MV-4-11 (cell line): ENCODE measurements at regions not wholly inside any gene's neighbourhood (a gene's known extent, or its start where the extent isn't known, plus 50 kb on each side); places are given as distances from the start of the nearest gene placed in this dataset.
"Not testable (repeated sequence)": the region's sequence is repeated elsewhere in the genome, so short reads cannot be mapped to it uniquely, and the experiment has no call there.

Experiments used
- DNase-seq: peaks from one replicate; lab custom pipeline; 2025; lab: John Stamatoyannopoulos, UW

- no peak for DNase-seq
Observed at GRCh38 chr13:50747737-50748350, 95.6 kb downstream of the DLEU7 start.

DNA sequence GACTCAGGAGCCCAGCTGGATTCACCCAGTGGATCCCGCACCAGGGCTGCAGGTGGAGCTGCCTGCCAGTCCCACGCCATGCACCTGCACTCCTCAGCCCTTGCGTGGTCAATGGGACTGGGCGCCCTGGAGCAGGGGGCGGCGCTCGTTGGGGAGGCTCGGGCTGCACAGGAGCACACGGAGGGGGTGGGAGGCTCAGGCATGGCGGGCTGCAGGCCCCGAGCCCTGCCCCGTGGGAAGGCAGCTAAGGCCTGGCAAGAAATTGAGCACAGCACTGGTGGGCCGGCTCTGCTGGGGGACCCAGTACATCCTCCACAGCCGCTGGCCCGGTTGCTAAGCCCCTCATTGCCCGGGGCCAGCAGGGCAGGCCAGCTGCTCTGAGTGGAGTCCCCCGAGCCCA, 90.3 kb downstream of the DLEU7 start:
- not testable (repeated sequence) for DNase-seq

DNA sequence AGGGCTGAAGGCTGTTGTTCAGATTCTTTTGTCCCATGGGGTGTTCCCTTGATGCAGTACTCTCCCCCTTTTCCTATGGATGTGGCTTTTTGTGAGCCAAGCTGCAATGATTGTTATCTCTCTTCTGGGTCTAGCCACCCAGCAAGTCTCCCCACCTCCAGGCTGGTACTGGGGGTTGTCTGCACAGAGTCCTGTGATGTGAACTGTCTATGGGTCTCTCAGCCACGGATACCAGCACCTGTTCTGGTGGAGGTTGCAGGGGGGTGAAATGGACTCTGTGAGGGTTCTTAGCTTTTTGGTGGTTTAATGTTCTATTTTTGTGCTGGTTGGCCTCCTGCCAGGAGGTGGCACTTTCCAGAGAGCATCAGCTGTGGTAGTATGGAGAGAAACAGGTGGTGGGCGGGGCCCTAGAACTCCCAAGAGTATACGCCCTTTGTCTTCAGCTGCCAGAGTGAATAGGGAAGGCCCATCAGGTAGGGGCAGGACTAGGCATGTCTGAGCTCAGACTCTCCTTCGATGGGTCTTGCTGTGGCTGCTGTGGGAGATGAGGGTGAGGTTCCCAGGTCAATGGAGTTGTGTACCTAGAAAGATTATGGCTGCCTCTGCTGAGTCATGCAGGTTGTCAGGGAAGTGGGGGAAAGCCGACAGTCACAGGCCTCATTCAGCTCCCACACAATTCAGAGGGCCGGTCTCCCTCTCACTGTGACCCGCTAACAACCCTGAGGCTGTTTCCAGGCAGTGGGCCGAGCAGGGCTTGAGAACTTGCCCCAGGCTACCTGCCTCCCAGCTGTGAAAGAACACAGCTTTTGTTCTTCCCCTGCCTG, 87.4 kb downstream of the DLEU7 start:
- not testable (repeated sequence) for DNase-seq

GRCh38 chr13:50757008-50757407, 86.5 kb downstream of the DLEU7 start:
- no peak for DNase-seq

DNA sequence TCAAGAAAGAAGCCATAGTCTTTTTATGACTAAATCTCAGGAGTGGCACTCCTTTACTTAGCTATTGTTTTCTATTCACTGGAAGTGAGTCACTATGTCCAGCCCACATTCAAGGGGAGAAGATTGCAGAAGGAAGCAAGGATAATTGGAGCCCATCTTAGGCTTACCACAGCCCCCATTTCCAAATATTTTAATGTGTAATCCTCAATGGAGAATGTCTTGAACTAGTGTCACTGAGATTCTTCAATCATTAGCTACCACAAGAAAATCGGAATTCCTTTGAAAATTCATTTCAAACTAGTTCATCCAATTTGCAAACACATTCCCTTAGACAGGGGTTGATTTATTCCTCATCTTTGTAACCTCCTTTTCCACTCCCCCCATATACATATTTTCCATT, 84.7 kb downstream of the DLEU7 start:
- DNase-seq: no peak

DNA sequence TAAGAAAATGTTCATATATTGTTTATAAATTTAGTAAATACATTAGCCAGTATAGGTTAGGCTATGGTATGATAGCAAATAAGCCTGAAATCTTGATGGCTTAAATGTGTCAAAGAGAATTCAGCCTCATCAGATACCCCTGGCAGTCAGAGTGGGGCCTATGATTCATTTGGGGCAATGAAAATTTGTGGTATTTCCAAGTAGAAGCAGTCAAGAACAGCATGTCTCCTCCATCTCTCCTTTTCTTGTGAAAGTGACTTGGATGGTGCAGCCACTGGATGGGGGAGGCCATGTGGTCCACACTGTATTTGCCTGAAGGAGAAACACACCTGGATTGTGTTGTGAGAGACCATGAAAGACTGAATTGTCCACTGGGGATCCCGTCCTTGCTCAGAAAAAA, 82.7 kb downstream of the DLEU7 start:
- no peak for DNase-seq

- no peak for DNase-seq
Observed at GRCh38 chr13:50761406-50761805, 82.1 kb downstream of the DLEU7 start.

DNA sequence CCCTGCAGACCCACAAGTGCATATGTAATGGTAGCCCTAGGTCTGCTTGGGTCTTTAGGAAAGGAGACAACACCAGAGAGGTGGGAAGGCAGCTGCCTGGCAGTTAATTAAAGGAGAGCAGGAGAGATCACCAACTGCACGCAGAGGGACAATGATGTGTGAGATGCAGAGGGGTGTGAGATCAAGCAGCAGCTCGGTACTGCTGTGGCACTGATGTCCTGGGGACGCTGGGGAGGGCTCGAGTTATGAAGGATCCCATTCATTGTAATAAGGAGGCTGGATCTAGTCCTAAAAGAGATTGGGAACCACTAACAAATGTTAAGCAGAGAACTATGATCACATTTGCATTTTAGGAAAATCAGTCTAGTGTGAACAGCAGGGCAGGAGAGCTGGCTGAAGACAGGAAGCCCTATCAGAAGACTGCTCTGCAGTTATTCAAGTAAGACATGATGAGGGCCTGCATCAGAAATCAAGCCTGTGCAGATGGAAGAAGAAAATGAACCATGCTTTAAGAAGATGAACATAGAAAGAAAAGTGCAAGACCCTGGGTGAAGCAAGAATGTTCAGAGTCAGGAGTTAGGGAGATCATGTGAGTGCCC, 80.4 kb downstream of the DLEU7 start:
- no peak for DNase-seq

DNA sequence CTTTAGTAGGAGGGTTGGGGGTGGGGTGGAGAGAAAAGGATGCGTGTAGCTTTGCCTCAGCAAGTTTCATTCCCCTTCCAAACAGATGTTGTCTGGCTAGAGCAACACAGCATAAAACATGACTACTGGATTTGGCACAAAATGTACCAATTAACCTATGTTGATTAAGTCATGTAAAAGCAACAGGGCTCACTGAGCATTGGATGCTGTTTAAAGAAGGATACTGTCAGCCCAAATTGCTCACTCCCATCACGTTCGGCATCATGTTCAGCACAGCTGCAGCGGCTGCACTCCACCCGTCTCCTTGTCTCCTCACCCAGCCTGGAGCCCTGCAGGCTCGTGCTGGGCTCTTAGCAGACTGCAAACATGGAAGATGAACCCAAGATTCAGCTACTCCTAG, 77.5 kb downstream of the DLEU7 start:
- DNase-seq: no peak

- no peak for DNase-seq
Observed at GRCh38 chr13:50766695-50767094, 76.8 kb downstream of the DLEU7 start.

DNA sequence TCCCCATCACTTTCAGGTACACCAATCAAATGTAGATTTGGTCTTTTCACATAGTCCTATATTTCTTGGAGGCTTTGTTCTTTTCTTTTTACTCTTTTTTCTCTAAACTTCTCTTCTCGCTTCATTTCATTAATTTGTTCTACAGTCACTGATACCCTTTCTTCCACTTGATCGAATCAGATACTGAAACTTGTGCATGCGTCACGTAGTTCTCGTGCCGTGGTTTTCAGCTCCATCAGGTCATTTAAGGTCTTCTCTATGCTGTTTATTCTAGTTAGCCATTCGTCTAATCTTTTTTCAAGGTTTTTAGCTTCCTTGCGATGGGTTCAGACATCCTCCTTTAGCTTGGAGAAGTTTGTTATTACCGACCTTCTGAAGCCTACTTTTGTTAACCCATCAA, 70.6 kb downstream of the DLEU7 start:
- not testable (repeated sequence) for DNase-seq
